ENCODE measurements at regions not wholly inside any gene's neighbourhood (a gene's known extent, or its start where the extent isn't known, plus 50 kb on each side); places are given as distances from the start of the nearest gene placed in this dataset.
"Not testable (repeated sequence)": the region's sequence is repeated elsewhere in the genome, so short reads cannot be mapped to it uniquely, and the experiment has no call there.

DNA sequence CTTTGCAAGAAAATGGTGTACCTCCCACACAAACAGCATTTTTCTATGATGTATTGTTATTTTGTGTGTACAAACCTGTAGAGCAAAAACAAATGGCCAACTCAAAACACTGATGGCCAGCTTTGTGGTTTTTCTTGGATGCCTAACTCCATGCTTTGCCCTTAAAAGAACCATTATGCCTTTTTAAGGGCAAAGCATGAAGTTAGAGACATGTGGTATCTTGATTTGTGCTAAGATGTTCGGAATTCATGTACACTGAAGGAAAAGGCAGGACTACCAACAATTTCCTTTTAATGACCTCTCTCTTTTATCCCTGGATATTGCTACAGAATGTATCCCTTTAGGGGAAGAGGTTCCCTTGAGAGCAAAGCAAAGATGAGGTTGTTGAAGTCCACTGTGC, 273.6 kb downstream of the SCG2 start:
- Histone ChIP-seq H3K27ac (no peak overlapping the region), H3K4me1 (ENCODE audit: insufficient read depth) (peaks cover 1% of the 10 kb centered on the region), H3K27me3 (no peaks in the 10 kb centered on the region), H3K9me3 (no peaks in the 10 kb centered on the region), H3K4me3 (no peak overlapping the region), H3K36me3 (no peaks in the 10 kb centered on the region)
- TF ChIP-seq EP300 (IDR thresholded peaks at IDR 0.05) (no peak), POLR2A (IDR thresholded peaks at IDR 0.05) (no peak)
- TF ChIP-seq, protein P1, sequence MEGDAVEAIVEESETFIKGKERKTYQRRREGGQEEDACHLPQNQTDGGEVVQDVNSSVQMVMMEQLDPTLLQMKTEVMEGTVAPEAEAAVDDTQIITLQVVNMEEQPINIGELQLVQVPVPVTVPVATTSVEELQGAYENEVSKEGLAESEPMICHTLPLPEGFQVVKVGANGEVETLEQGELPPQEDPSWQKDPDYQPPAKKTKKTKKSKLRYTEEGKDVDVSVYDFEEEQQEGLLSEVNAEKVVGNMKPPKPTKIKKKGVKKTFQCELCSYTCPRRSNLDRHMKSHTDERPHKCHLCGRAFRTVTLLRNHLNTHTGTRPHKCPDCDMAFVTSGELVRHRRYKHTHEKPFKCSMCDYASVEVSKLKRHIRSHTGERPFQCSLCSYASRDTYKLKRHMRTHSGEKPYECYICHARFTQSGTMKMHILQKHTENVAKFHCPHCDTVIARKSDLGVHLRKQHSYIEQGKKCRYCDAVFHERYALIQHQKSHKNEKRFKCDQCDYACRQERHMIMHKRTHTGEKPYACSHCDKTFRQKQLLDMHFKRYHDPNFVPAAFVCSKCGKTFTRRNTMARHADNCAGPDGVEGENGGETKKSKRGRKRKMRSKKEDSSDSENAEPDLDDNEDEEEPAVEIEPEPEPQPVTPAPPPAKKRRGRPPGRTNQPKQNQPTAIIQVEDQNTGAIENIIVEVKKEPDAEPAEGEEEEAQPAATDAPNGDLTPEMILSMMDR (IDR thresholded peaks at IDR 0.05), result no peak
- 71 to 78% (median 75%) methylated on average over 1 of the region's 1 CpG for WGBS, 3 donors
- intact Hi-C loops (cut with DNase I), result no loop called here
- DNase-seq, result no peak

DNA sequence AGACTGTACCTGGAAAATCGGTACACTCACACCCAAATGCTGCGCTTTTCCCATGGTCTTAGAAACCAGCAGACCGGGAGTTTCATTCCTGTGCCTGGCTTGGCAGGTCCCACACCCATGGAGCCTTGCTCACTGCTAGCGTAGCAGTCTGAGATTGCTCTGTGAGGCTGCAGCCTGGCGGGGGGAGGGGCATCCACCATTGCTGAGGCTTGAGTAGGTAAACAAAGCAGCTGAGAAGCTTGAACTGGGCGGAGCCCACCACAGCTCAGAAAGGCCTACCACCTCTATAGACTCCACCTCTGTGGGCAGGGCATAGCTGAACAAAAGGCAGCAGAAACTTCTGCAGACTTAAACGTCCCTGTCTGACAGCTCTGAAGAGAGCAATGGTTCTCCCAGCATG, 271.4 kb downstream of the SCG2 start:
- intact Hi-C loops (cut with DNase I); H3K9me3 ChIP-seq; H3K4me3 ChIP-seq; H3K27me3 ChIP-seq; H3K27ac ChIP-seq; DNase-seq; H3K4me1 ChIP-seq (ENCODE audit: insufficient read depth); H3K36me3 ChIP-seq: not testable (repeated sequence)
- 84 to 85% (median 84%) methylated on average over 7 of the region's 7 CpGs for WGBS, 3 donors

DNA sequence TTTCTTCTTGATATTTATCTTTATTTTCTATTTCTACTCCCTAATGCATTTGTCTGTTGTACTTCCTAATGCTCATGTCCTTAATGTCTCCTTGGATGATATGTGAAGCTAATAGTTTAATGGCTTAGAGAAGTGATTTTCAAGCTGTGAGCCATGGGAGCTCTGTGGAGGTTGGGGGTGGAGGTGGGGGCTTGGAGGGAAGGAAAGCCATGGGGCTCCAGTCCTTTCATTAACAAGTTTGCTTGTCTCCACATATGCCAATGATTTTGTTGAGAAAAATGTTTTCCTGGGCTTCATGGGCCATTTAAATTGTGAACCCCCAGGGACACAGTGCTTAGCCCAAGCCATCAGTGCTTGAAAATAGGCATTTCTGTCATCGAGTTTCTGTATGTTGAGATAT, 264.1 kb downstream of the SCG2 start:
- Histone ChIP-seq H3K4me3 (no peak overlapping the region), H3K27me3 (no peaks in the 10 kb centered on the region), H3K27ac (no peak overlapping the region), H3K4me1 (ENCODE audit: insufficient read depth) (peaks cover 6% of the 10 kb centered on the region), H3K36me3 (no peaks in the 10 kb centered on the region), H3K9me3 (no peaks in the 10 kb centered on the region)
- TF ChIP-seq POLR2A (IDR thresholded peaks at IDR 0.05) (no peak), EP300 (IDR thresholded peaks at IDR 0.05) (no peak)
- TF ChIP-seq, protein P1 (IDR thresholded peaks at IDR 0.05), result no peak
- intact Hi-C loops (cut with DNase I), result no loop called here
- DNase-seq, result no peak
- 84 to 94% (median 86%) methylated on average over 1 of the region's 1 CpG for WGBS, 3 donors

DNA sequence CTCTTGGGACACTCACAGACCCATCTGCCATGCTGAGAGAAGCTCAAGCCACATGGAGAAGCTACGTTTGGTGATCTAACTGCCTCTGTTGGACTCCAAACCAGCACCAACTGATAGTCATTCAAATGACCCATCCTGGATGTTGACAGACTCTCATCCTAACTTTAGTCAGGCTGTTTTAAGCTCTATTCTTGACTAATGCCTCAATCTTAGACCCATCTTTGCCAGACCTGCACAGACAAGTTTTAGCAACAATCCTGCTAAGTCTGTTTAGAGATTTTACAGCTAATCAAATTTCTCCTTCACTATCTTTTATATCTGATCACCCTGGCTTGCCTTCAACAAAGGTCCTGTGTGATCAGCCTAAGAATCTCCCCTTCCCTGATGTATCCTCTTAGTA, 245.1 kb downstream of the SCG2 start:
- H3K36me3 ChIP-seq, result no peaks in the 10 kb centered on the region
- WGBS, 3 donors, result 72 to 79% (median 75%) methylated on average over 1 of the region's 1 CpG
- TF ChIP-seq EP300 (IDR thresholded peaks at IDR 0.05) (no peak), POLR2A (IDR thresholded peaks at IDR 0.05) (no peak)
- TF ChIP-seq, protein P1 (IDR thresholded peaks at IDR 0.05), result no peak
- no peaks in the 10 kb centered on the region for H3K9me3 ChIP-seq
- no peak for DNase-seq
- H3K27ac ChIP-seq, result no peak overlapping the region
- no peaks in the 10 kb centered on the region for H3K27me3 ChIP-seq
- H3K4me1 ChIP-seq (ENCODE audit: insufficient read depth), result no peaks in the 10 kb centered on the region
- no peak overlapping the region for H3K4me3 ChIP-seq
- intact Hi-C loops (cut with DNase I), result no loop called here

DNA sequence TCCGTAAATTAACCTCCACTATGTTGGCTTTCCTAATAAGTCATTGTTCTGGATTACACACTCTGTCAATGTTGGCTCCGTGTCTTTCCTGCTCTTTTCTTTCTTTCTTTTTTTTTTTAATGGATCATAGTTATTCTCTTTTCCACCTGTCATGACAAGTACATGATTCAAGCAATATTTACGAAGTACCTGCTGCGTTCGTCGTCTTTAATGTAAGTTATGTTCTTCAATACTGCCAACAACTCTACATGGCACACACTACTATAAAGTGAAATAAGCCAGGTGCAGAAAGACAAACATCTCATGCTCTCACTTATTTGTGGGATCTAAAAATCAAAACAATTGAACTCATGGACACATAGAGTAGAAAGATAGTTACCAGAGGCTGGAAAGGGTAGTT, 239.1 kb downstream of the SCG2 start:
- intact Hi-C loops (cut with DNase I), result no loop called here

More for the DNA sequence above, 239.1 kb downstream of the SCG2 start:
- Histone ChIP-seq H3K4me1 (ENCODE audit: insufficient read depth) (no peaks in the 10 kb centered on the region), H3K27me3 (no peaks in the 10 kb centered on the region), H3K27ac (no peak overlapping the region), H3K36me3 (no peaks in the 10 kb centered on the region), H3K4me3 (no peak overlapping the region), H3K9me3 (no peaks in the 10 kb centered on the region)
- WGBS, 3 donors, result 78 to 93% (median 91%) methylated on average over 6 of the region's 6 CpGs
- TF ChIP-seq, protein P1 (IDR thresholded peaks at IDR 0.05), result no peak
- TF ChIP-seq EP300 (IDR thresholded peaks at IDR 0.05) (no peak), POLR2A (IDR thresholded peaks at IDR 0.05) (no peak)
- no peak for DNase-seq
